ENCODE measurements at regions not wholly inside any gene's neighbourhood (a gene's known extent, or its start where the extent isn't known, plus 50 kb on each side); places are given as distances from the start of the nearest gene placed in this dataset.

DNA sequence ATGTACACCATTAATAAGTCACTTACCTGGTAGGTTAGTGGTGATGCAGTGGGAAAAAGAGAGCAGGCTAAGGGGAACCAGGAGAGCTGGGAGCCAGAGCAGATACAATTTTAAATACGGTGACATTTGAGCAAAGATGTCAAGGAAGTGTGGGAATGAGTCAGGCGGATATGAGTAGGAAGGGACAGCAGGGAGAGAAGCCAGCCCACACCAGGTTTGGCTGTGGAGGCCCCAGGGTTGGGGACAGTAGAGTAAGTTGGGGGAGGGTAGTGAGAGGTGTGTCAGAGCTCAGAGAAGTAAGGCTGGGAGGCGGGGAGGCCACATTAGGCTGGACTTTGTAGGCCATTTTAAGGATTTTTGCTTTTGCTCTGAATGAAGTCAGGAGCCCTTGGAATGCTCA, 482.0 kb downstream of the DISC1 start:
- DNase-seq (ENCODE audit: extremely low spot score), result no peak
- CTCF ChIA-PET, result no interaction called here
- TF ChIP-seq, protein P1, sequence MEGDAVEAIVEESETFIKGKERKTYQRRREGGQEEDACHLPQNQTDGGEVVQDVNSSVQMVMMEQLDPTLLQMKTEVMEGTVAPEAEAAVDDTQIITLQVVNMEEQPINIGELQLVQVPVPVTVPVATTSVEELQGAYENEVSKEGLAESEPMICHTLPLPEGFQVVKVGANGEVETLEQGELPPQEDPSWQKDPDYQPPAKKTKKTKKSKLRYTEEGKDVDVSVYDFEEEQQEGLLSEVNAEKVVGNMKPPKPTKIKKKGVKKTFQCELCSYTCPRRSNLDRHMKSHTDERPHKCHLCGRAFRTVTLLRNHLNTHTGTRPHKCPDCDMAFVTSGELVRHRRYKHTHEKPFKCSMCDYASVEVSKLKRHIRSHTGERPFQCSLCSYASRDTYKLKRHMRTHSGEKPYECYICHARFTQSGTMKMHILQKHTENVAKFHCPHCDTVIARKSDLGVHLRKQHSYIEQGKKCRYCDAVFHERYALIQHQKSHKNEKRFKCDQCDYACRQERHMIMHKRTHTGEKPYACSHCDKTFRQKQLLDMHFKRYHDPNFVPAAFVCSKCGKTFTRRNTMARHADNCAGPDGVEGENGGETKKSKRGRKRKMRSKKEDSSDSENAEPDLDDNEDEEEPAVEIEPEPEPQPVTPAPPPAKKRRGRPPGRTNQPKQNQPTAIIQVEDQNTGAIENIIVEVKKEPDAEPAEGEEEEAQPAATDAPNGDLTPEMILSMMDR (IDR thresholded peaks at IDR 0.05; ENCODE audit: control extremely low read depth, extremely low read depth, low read depth, missing control alignments), result no peak

DNA sequence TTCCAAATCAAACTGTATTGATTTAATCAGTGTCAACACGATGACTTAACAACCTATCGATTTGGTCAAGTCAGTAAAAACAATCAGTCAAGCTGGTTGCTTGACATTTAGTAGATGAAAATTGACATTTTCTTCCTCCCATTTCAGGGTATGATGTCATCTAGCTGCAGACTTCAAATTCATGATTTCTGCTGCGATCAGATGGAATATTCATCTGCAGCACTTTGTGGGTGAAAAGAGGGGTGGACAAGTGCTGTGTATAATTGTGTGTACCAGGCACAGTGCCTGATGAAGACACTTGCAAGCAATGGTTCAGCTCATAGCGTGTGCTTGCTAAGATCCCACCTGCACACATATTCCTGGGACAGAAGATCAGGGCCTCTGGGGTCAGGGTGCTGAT, 479.8 kb downstream of the DISC1 start:
- no peak for DNase-seq (ENCODE audit: extremely low spot score)
- TF ChIP-seq, protein P1 (IDR thresholded peaks at IDR 0.05; ENCODE audit: control extremely low read depth, extremely low read depth, low read depth, missing control alignments), result no peak
- ChIA-PET POLR2A (no interaction called here), CTCF (no interaction called here)

More for the DNA sequence above, 482.0 kb downstream of the DISC1 start:
- POLR2A ChIA-PET, result no interaction called here

DNA sequence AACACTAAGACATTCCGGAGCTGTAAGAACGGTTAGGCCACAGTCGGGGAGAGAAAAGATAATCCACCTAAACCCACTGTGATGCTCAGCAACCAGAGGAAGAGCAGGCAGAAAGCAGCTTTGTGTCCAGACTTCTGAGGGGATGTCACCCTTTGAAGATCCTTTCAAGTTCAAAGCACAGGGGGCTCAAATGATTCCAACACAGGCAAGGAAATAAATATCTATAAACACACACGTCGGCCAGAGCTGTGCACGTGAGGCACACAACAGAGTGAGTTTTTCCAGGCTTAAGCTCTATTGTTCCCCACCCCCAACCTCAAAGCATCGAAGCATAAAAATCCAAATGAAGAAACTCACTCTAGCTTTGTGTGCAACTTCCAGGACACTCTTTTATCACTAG, 479.0 kb downstream of the DISC1 start:
- DNase-seq (ENCODE audit: extremely low spot score), result no peak
- ChIA-PET CTCF (no interaction called here), POLR2A (no interaction called here)

DNA sequence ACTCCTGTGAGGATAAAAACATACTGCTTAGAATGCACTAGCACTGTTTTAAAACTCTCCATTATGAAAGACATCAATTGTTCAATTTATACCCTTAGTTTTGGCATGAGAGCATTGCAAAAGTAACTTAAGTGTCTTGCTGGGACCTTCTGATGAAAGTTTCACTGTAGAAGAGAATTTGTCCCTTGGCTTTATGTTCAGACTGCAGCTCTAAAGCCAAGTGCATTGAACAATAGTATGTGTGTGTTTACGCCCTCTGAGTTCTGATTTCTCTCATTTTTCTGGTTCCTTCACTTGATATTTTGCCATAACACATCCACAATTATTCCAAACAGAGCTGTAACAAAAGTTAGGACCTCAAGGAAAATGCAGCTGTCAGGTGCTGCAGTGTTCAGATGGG, 474.6 kb downstream of the DISC1 start:
- TF ChIP-seq, protein P1 (IDR thresholded peaks at IDR 0.05; ENCODE audit: control extremely low read depth, extremely low read depth, low read depth, missing control alignments), result no peak
- CTCF ChIA-PET, result no interaction called here
- DNase-seq (ENCODE audit: extremely low spot score), result no peak
- POLR2A ChIA-PET, result no interaction called here

More for the DNA sequence above, 479.0 kb downstream of the DISC1 start:
- TF ChIP-seq, protein P1 (IDR thresholded peaks at IDR 0.05; ENCODE audit: control extremely low read depth, extremely low read depth, low read depth, missing control alignments), result no peak

DNA sequence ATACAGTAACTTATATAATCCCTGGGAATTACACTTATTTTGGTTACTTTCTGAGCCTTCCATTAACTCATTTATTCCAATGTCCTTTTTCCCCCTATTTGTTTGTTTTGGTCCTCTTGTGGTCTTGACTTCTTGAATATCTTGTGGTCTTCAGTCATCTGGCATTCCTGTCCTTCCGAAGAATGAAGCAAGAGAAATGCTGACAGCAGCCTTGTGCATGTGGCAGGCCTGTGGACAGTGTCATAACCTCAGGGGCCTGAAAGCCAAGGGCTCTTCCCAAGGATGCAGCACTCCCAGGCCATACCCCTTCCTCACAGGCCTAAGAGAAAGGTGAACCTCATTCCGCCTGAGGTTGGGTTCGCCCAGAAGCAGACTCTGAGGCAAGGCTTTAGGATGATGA, 470.2 kb downstream of the DISC1 start:
- no peak for DNase-seq (ENCODE audit: extremely low spot score)
- TF ChIP-seq, protein P1 (IDR thresholded peaks at IDR 0.05; ENCODE audit: control extremely low read depth, extremely low read depth, low read depth, missing control alignments), result no peak
- POLR2A ChIA-PET, result no interaction called here
- CTCF ChIA-PET, result no interaction called here

Data from GM10248 (cell line).